ENCODE measurements at regions not wholly inside any gene's neighbourhood (a gene's known extent, or its start where the extent isn't known, plus 50 kb on each side); places are given as distances from the start of the nearest gene placed in this dataset.
A peak's percentile ranks its signal among the peaks of the same experiment; 100 is the strongest.

GRCh38 chr6:81413306-81413705 is 339.2 kb downstream of the TENT5A start:
- no peak for DNase-seq (ENCODE audit: low read depth)
- ChIA-PET CTCF (interaction anchor here (1.2 to 1.3 kb wide), 3 partner anchors 9 to 10 kb away, joined by 3 to 4 read pairs (median 3); no protein-coding TSS in a partner anchor), POLR2A (no interaction called here)
- no peak for TF ChIP-seq CTCF (IDR thresholded peaks at IDR 0.05; ENCODE audit: insufficient read depth, low read depth, low read length)
- H3K27me3 ChIP-seq (ENCODE audit: control insufficient read depth, insufficient read depth, low read length) = no peaks in the 10 kb centered on the region
- H3K36me3 ChIP-seq (ENCODE audit: control insufficient read depth, insufficient read depth, low read length) = no peaks in the 10 kb centered on the region
- H3K4me3 ChIP-seq (ENCODE audit: low read depth, low read length) = no peak overlapping the region

- ChIA-PET CTCF (interaction anchor here (0.7 kb wide), 1 partner anchor 741 kb away, joined by 3 read pairs; no protein-coding TSS in a partner anchor), POLR2A (no interaction called here)
- TF ChIP-seq CTCF (IDR thresholded peaks at IDR 0.05; ENCODE audit: insufficient read depth, low read depth, low read length) = no peak
- peak; percentile 66 for DNase-seq (ENCODE audit: low read depth)
- no peaks in the 10 kb centered on the region for H3K36me3 ChIP-seq (ENCODE audit: control insufficient read depth, insufficient read depth, low read length)
- no peak overlapping the region for H3K4me3 ChIP-seq (ENCODE audit: low read depth, low read length)
- no peaks in the 10 kb centered on the region for H3K27me3 ChIP-seq (ENCODE audit: control insufficient read depth, insufficient read depth, low read length)
These were observed 350.4 kb downstream of the TENT5A start for GRCh38 chr6:81401970-81402690.

DNA sequence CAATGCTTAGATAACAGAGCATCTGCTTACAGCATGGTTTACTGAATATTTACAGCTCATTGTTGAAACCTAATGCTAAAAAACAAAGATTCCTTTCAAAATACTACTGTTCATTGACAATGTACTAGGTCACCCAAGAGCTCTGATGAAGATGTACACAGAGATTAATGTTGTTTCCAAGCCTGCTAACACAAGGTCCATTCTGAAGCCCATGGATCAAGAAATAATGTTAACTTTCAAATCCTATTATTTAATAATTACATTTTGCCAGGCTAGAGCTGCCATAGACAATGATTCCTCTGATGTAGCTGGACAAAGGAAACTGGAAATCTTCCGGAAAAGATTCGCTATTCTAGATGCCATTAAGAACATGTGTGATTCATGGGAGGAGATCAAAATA is 355.6 kb downstream of the TENT5A start:
- ChIA-PET CTCF (interaction anchor here (1.3 kb wide), 1 partner anchor 9 kb away, joined by 4 read pairs; no protein-coding TSS in a partner anchor), POLR2A (no interaction called here)
- no peak for DNase-seq (ENCODE audit: low read depth)
- no peak for TF ChIP-seq CTCF (IDR thresholded peaks at IDR 0.05; ENCODE audit: insufficient read depth, low read depth, low read length)
- Histone ChIP-seq H3K4me3 (ENCODE audit: low read depth, low read length) (no peak overlapping the region), H3K36me3 (ENCODE audit: control insufficient read depth, insufficient read depth, low read length) (no peaks in the 10 kb centered on the region), H3K27me3 (ENCODE audit: control insufficient read depth, insufficient read depth, low read length) (no peaks in the 10 kb centered on the region)

DNA sequence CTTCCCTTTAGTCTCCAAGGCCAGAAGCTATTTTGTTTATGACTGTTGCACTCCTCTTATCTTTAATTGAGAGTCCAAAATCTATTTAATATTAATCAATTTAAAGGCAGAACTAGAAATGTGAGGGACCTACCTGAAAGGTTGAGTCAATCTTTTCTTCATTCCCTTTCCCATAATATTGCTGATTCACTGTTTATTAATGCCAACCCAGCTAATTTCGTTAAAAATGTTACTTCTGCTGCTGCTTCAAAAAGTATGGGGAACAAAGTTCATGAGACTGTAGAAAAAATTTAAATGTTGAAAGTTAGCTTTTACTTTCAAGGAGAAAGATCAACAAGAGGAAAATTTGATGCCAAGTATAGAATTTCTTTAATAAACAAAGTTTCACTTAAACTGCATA is 365.3 kb downstream of the TENT5A start:
- H3K27me3 ChIP-seq (ENCODE audit: control insufficient read depth, insufficient read depth, low read length) = no peaks in the 10 kb centered on the region
- H3K4me3 ChIP-seq (ENCODE audit: low read depth, low read length) = no peak overlapping the region
- no peak for TF ChIP-seq CTCF (IDR thresholded peaks at IDR 0.05; ENCODE audit: insufficient read depth, low read depth, low read length)
- CTCF ChIA-PET = no interaction called here
- POLR2A ChIA-PET = no interaction called here
- no peaks in the 10 kb centered on the region for H3K36me3 ChIP-seq (ENCODE audit: control insufficient read depth, insufficient read depth, low read length)
- no peak for DNase-seq (ENCODE audit: low read depth)

GRCh38 chr6:81384921-81385320 is 367.6 kb downstream of the TENT5A start:
- no peaks in the 10 kb centered on the region for H3K27me3 ChIP-seq (ENCODE audit: control insufficient read depth, insufficient read depth, low read length)
- ChIA-PET POLR2A (no interaction called here), CTCF (no interaction called here)
- TF ChIP-seq CTCF (IDR thresholded peaks at IDR 0.05; ENCODE audit: insufficient read depth, low read depth, low read length) = no peak
- H3K4me3 ChIP-seq (ENCODE audit: low read depth, low read length) = no peak overlapping the region
- DNase-seq (ENCODE audit: low read depth) = no peak
- H3K36me3 ChIP-seq (ENCODE audit: control insufficient read depth, insufficient read depth, low read length) = no peaks in the 10 kb centered on the region
